Chondrocyte (in vitro differentiated cells): ENCODE measurements at regions not wholly inside any gene's neighbourhood (a gene's known extent, or its start where the extent isn't known, plus 50 kb on each side); places are given as distances from the start of the nearest gene placed in this dataset.
"Not testable (repeated sequence)": the region's sequence is repeated elsewhere in the genome, so short reads cannot be mapped to it uniquely, and the experiment has no call there.

ENCODE experiments used
- DNase-seq: peaks from one replicate; pipeline ENCODE4 v3.0.0; 2021; ENCODE audit warnings: mixed read lengths, low spot score
- H3K27ac Mint-ChIP-seq: one replicate; pipeline ENCODE4 v1.8.0; 2021; ENCODE audit warnings: mild to moderate bottlenecking, moderate library complexity, mixed read lengths; ENCODE audit not compliant: unreplicated experiment
- H3K27me3 Mint-ChIP-seq: 2 replicates; pipeline ENCODE4 v1.8.0; 2021; ENCODE audit warnings: low read depth, mixed read lengths
- H3K36me3 Mint-ChIP-seq: 2 replicates; pipeline ENCODE4 v1.8.0; 2021; ENCODE audit warnings: low read depth, mixed read lengths
- H3K4me1 Mint-ChIP-seq: 2 replicates; pipeline ENCODE4 v1.8.0; 2021; ENCODE audit warnings: low read depth, mild to moderate bottlenecking, mixed read lengths
- H3K4me3 Mint-ChIP-seq: one replicate; pipeline ENCODE4 v1.8.0; 2021; ENCODE audit warnings: mild to moderate bottlenecking, moderate library complexity, mixed read lengths; ENCODE audit not compliant: unreplicated experiment
- H3K9me3 Mint-ChIP-seq: 2 replicates; pipeline ENCODE4 v1.8.0; 2021; ENCODE audit warnings: low read depth, mixed read lengths
- TF ChIP-seq, protein P1 (sequence below): fragments of 200-600 bp; sonication (generic); IDR thresholded peaks from 2 replicates; pipeline ENCODE4 v1.5.0; 2021; ENCODE audit warnings: antibody characterized with exemption, mild to moderate bottlenecking, moderate library complexity

DNA sequence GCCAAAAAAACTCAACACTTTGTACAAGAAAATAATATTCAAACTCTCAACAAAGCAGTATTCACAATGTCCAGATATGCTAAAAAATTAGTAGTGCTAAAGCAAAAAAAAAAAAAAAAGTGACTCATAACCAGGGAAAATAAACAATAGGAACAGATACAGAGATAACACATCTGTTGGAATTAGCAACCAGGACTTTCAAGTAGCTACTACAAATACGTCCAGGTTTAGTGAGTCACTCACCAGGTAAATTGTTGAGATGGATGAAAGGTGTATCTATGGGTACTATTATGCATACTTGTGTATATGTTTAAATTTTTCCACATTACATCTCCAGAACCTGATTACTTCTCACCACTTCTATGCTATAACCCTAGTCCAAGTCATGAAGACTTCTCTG, 144.8 kb upstream of the SLC35F3 start:
- DNase-seq: no peak
- Mint-ChIP-seq H3K27ac (no peak overlapping the region), H3K4me1 (no peaks in the 10 kb centered on the region), H3K4me3 (no peak overlapping the region), H3K9me3 (peaks cover 1% of the 10 kb centered on the region), H3K36me3 (no peaks in the 10 kb centered on the region), H3K27me3 (no peaks in the 10 kb centered on the region)
- TF ChIP-seq, protein P1, sequence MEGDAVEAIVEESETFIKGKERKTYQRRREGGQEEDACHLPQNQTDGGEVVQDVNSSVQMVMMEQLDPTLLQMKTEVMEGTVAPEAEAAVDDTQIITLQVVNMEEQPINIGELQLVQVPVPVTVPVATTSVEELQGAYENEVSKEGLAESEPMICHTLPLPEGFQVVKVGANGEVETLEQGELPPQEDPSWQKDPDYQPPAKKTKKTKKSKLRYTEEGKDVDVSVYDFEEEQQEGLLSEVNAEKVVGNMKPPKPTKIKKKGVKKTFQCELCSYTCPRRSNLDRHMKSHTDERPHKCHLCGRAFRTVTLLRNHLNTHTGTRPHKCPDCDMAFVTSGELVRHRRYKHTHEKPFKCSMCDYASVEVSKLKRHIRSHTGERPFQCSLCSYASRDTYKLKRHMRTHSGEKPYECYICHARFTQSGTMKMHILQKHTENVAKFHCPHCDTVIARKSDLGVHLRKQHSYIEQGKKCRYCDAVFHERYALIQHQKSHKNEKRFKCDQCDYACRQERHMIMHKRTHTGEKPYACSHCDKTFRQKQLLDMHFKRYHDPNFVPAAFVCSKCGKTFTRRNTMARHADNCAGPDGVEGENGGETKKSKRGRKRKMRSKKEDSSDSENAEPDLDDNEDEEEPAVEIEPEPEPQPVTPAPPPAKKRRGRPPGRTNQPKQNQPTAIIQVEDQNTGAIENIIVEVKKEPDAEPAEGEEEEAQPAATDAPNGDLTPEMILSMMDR: no peak

DNA sequence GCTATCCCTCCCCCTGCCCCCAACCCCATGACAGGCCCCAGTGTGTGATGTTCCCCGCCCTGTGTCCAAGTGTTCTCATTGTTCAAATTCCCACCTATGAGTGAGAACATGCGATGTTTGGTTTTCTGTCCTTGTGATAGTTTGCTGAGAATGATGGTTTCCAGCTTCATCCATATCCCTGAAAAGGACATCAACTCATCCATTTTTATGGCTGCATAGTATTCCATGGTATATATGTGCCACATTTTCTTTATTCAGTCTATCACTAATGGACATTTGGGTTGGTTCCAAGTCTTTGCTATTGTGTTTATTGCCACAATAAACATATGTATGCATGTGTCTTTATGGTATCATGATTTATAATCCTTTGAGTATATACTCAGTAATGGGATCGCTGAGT, 140.2 kb upstream of the SLC35F3 start:
- DNase-seq, H3K36me3 Mint-ChIP-seq, H3K4me3 Mint-ChIP-seq, H3K27me3 Mint-ChIP-seq, H3K27ac Mint-ChIP-seq, H3K9me3 Mint-ChIP-seq, H3K4me1 Mint-ChIP-seq: not testable (repeated sequence)

DNA sequence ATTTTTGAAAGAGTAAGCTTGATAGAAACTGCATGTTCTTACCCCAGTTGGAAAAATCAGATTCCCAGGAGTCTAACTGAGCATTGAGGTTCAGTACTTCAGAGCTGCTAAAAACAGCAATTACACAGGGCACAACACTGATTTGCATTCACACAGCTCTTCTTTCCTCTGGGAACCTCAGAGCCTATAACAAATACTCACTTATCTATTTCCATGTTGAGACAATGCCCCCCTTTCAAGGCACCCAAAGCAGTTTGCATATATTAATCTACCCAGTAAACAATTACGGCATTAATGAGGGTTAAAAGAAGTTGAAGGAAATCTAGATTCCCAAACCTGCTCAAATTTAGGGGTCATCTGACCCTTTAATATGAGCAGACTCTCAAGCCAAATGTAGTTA, 126.9 kb upstream of the SLC35F3 start:
- no peaks in the 10 kb centered on the region for H3K27me3 Mint-ChIP-seq
- H3K4me1 Mint-ChIP-seq: no peaks in the 10 kb centered on the region
- TF ChIP-seq, protein P1: no peak
- peaks cover 31% of the 10 kb centered on the region for H3K9me3 Mint-ChIP-seq
- no peaks in the 10 kb centered on the region for H3K36me3 Mint-ChIP-seq
- no peak overlapping the region for H3K4me3 Mint-ChIP-seq
- no peak overlapping the region for H3K27ac Mint-ChIP-seq
- no peak for DNase-seq

DNA sequence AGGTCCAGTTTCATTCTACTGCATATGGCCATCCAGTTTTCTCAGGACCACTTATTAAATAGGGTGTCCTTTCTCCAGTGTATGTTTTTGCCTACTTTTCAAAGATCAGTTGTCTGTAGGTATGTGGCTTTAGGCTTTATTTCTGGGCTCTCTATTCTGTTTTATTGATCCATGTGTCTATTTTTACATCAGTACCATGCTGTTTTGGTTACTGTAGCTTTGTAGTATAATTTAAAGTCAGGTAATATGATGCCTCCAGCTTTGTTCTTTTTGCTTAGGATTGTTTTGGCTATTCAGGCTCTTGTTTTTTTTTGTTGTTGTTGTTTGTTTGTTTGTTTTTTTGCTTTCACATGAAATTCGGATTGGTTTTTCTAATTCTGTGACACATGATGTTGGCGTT, 124.4 kb upstream of the SLC35F3 start:
- Mint-ChIP-seq H3K9me3 (peaks cover 24% of the 10 kb centered on the region), H3K4me3 (no peak overlapping the region), H3K4me1 (no peaks in the 10 kb centered on the region), H3K27me3 (no peaks in the 10 kb centered on the region), H3K27ac (no peak overlapping the region), H3K36me3 (no peaks in the 10 kb centered on the region)
- TF ChIP-seq, protein P1: no peak
- DNase-seq: no peak

DNA sequence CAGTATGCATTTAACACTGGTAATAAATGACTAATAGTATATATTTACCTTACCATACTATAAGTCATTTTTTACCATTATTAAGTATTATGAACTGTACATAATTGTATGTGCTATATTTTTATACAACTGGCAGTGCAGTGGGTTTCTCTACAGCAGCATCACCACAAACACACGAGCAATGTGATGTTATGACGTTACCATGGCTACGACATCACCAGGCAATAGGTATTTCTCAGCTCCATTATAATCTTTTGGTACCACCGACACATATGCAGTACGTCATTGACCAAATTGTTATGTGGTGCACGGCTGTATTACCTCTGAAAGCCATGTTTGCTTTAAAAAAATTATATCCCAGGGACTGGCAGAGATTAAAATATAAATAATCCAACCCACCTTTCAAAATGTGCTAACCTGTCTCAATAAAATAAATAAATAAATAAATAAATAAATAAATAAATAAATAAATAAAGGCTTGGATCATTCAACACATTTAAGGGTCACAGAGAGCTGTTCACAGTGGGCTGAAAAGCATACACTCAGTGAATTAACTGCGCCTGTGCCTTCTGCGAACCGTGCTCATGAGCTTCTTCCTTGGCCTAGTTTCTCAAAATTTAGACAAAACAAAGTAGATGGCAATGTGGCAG, 121.4 kb upstream of the SLC35F3 start:
- no peak overlapping the region for H3K27ac Mint-ChIP-seq
- peaks cover 2% of the 10 kb centered on the region for H3K27me3 Mint-ChIP-seq
- DNase-seq: no peak
- H3K4me1 Mint-ChIP-seq: no peaks in the 10 kb centered on the region
- H3K4me3 Mint-ChIP-seq: no peak overlapping the region
- TF ChIP-seq, protein P1: no peak
- H3K36me3 Mint-ChIP-seq: no peaks in the 10 kb centered on the region
- H3K9me3 Mint-ChIP-seq: peaks cover 14% of the 10 kb centered on the region

DNA sequence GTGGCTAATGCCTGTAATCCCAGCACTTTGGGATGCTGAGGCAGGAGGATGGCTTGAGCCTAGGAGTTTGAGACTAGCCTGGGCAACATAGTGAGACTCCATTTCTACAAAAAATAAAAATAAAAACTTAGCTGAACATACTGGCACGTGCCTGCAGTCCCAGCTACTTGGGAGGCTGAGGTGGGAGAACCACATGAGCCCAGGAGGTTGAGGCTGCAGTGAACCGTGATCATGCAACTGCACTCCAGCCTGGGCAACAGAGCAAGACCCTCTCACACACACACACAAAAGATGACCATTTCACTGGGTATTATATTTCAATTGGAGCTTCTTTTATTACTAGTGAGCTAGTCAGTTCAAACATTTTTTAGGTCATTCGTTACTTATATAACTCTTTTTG, 116.9 kb upstream of the SLC35F3 start:
- Mint-ChIP-seq H3K4me3 (no peak overlapping the region), H3K27ac (no peak overlapping the region), H3K36me3 (no peaks in the 10 kb centered on the region), H3K27me3 (peaks cover 10% of the 10 kb centered on the region), H3K4me1 (no peaks in the 10 kb centered on the region), H3K9me3 (no peaks in the 10 kb centered on the region)
- no peak for DNase-seq
- TF ChIP-seq, protein P1: no peak
